Left lung (tissue), 4 donors: ENCODE measurements at regions not wholly inside any gene's neighbourhood (a gene's known extent, or its start where the extent isn't known, plus 50 kb on each side); places are given as distances from the start of the nearest gene placed in this dataset.

Source experiments
- ATAC-seq: fragments of 200-7000 bp; cut with Tn5 transposase; one replicate; pipeline ENCODE4 v1.9.1; 2020; ENCODE audit warnings: moderate library complexity
- DNase-seq, 4 donors: peaks; one replicate each; pipeline ENCODE4 v3.0.0-alpha.2; 2013 to 2020
- H3K27ac ChIP-seq, 2 donors: fragments of 200-600 bp; sonication (generic) in 1 of 2; one replicate each; pipeline versions ENCODE4 v1.5.0 to v1.8.0; 2020 to 2021
- H3K27me3 ChIP-seq, 2 donors: fragments of 200-600 bp; sonication (generic) in 1 of 2; one replicate each; pipeline versions ENCODE4 v1.5.0 to v1.8.0; 2020 to 2021
- H3K36me3 ChIP-seq, 2 donors: fragments of 200-600 bp; sonication (generic) in 1 of 2; one replicate each; pipeline versions ENCODE4 v1.5.0 to v1.8.0; 2020 to 2021
- H3K4me1 ChIP-seq, 2 donors: fragments of 200-600 bp; one replicate each; pipeline ENCODE4 v1.8.0; 2021
- H3K4me3 ChIP-seq, 2 donors: fragments of 200-600 bp; sonication (generic) in 1 of 2; one replicate each; pipeline versions ENCODE4 v1.5.0 to v1.8.0; 2020 to 2021; ENCODE audit warnings: mild to moderate bottlenecking in 1 of 2
- H3K9me3 ChIP-seq, 2 donors: fragments of 200-600 bp; sonication (generic) in 1 of 2; one replicate each; pipeline versions ENCODE4 v1.5.0 to v1.8.0; 2020 to 2021
- intact Hi-C, 2 donors: fragments of 100-400 bp; cut with DNase I; formaldehyde crosslinking; loops; one replicate each; pipeline versions ENCODE4 v1.11.2 to v1.14.2; 2022
- TF ChIP-seq, protein P1 (sequence below), 2 donors: fragments of 200-600 bp; sonication (generic) in 1 of 2; IDR thresholded peaks; one replicate each; pipeline versions ENCODE4 v1.5.0 to v1.8.0; 2021; ENCODE audit warnings: antibody characterized with exemption in 2 of 2
- donor health status: DM: no; HTN: yes; CAD: no.
- donor health status: DM: no; HTN: no; CAD: no.

DNA sequence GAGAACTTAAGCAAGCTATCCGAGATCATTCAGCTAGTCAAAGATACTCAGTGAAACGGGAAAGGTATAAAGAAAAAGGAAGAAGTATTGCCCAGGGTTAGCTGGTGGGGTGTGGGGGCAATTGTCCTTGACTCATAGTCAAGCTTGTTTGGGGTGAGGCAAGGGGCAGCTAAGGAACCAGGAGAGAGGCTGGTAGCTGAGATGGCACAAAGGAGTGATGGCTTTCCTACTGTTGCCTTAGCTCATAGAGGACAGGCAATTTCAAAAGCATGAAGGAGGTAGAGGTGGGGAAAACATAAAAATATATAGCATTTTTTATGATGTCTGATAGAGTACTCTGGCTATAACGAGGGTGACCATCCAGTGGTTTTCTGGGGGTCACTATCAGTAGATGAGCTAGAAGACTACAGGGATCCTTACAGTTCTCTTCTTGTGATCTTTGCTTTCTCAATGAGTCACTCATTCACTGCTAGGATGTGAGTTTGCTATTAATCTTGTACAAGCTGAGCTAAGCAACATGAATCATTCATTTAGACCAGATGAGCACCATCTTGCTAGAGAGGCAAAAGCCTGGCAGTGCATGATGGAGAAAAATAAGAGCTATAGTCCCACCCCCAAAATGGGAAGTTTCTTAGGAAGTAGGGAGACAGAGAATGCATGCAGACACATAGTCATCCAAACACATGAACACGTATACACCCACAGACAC is 207.1 kb upstream of the PFN2 start:
- DNase-seq (no peak), ATAC-seq (no peak)
- Histone ChIP-seq H3K4me1 (no peaks in the 10 kb centered on the region), H3K9me3 (no peaks in the 10 kb centered on the region), H3K4me3 (no peak overlapping the region), H3K27me3 (peaks cover 0 to under 1% of the 10 kb centered on the region in 2 donors), H3K36me3 (no peaks in the 10 kb centered on the region), H3K27ac (no peak overlapping the region)
- TF ChIP-seq, protein P1, sequence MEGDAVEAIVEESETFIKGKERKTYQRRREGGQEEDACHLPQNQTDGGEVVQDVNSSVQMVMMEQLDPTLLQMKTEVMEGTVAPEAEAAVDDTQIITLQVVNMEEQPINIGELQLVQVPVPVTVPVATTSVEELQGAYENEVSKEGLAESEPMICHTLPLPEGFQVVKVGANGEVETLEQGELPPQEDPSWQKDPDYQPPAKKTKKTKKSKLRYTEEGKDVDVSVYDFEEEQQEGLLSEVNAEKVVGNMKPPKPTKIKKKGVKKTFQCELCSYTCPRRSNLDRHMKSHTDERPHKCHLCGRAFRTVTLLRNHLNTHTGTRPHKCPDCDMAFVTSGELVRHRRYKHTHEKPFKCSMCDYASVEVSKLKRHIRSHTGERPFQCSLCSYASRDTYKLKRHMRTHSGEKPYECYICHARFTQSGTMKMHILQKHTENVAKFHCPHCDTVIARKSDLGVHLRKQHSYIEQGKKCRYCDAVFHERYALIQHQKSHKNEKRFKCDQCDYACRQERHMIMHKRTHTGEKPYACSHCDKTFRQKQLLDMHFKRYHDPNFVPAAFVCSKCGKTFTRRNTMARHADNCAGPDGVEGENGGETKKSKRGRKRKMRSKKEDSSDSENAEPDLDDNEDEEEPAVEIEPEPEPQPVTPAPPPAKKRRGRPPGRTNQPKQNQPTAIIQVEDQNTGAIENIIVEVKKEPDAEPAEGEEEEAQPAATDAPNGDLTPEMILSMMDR (IDR thresholded peaks at IDR 0.05), result no peak
- intact Hi-C loops, result no loop called here

DNA sequence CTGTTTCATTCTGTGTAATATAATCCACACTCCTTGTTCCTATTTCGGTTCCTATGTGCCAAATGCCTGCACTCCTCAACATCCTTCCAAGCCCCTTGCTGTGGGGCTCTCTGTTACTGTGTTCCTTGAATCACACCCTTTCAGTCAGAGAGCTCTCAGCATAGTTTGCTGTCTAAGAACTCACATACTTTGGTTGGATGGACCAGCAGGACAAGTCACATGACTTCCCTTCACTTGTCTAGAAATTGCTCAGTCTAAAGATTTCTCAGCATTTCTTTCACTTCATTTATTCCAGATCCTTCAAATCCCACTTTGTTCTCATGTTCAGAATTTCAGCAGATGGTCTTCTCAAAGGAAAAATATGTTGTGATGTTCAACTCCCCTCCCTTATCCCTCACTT is 203.5 kb upstream of the PFN2 start:
- no peak for ATAC-seq

DNA sequence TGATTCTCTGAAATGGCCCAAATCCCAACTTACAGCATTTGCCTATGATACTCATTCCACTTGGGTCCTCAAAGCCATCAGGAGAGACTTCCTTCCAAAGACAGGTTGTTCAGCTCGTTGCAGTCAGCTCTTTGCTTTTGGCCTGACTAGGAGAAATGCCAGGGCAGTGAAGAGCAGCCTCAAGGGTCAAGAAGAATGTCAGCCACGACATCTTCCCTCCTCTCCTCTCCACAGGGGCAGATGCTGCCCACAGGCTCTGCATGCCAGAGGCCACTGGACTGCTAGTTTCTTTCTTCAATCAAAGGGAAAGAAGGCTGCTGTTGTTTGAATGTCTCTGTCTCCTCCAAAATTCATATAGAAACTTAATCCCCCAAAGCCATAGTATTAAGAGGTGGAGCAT is 201.7 kb upstream of the PFN2 start:
- ATAC-seq (no peak), DNase-seq (no peak)
- intact Hi-C loops, result no loop called here

More for the DNA sequence above, 203.5 kb upstream of the PFN2 start:
- no peaks in the 10 kb centered on the region for H3K9me3 ChIP-seq
- H3K36me3 ChIP-seq, result no peaks in the 10 kb centered on the region
- H3K4me1 ChIP-seq, result no peaks in the 10 kb centered on the region
- H3K27ac ChIP-seq, result no peak overlapping the region
- no peaks in the 10 kb centered on the region for H3K27me3 ChIP-seq
- intact Hi-C loops, result no loop called here
- DNase-seq, result no peak
- H3K4me3 ChIP-seq, result no peak overlapping the region
- TF ChIP-seq, protein P1 (IDR thresholded peaks at IDR 0.05), result no peak

DNA sequence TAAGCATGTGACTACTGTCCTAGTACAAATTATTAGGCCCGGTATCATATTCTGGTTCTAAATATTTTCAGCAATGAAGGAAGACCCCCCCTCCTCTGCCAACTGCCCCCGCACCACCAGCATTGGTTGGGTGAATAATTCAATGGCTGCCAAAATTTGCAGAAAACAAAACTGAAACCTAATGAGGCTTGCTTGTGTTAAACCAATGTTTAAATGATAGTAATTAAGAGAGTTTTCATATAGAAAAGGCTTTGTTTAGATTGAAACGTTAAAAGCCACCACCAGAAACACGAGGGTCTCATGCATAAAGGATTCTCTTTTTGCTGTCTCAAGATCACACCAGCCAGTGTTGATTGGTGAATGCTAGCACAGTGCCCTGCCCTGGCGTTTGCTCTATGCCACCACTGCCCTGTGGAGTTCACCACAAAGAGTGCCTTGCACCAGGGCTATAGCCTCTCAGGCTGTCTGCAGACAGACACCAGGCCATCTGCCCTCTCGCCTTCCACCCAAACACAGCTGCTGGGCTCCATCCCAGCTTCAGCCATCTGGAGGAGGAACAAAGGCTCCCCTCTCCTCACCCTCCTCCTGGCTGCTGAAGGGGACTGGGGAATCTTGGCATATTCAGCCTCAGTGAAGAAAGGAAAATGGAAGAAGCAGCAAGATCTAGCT is 200.3 kb upstream of the PFN2 start:
- TF ChIP-seq, protein P1 (IDR thresholded peaks at IDR 0.05), result no peak
- Histone ChIP-seq H3K27me3 (no peaks in the 10 kb centered on the region), H3K27ac (no peak overlapping the region), H3K9me3 (no peaks in the 10 kb centered on the region), H3K4me1 (no peaks in the 10 kb centered on the region), H3K36me3 (no peaks in the 10 kb centered on the region), H3K4me3 (no peak overlapping the region)
- DNase-seq (peak in 2 of 4 donors; percentile 49 to 76), ATAC-seq (no peak)
- intact Hi-C loops, result no loop called here

More for the DNA sequence above, 201.7 kb upstream of the PFN2 start:
- Histone ChIP-seq H3K4me3 (no peak overlapping the region), H3K36me3 (no peaks in the 10 kb centered on the region), H3K27me3 (no peaks in the 10 kb centered on the region), H3K4me1 (no peaks in the 10 kb centered on the region), H3K9me3 (no peaks in the 10 kb centered on the region), H3K27ac (no peak overlapping the region)
- TF ChIP-seq, protein P1 (IDR thresholded peaks at IDR 0.05), result no peak

DNA sequence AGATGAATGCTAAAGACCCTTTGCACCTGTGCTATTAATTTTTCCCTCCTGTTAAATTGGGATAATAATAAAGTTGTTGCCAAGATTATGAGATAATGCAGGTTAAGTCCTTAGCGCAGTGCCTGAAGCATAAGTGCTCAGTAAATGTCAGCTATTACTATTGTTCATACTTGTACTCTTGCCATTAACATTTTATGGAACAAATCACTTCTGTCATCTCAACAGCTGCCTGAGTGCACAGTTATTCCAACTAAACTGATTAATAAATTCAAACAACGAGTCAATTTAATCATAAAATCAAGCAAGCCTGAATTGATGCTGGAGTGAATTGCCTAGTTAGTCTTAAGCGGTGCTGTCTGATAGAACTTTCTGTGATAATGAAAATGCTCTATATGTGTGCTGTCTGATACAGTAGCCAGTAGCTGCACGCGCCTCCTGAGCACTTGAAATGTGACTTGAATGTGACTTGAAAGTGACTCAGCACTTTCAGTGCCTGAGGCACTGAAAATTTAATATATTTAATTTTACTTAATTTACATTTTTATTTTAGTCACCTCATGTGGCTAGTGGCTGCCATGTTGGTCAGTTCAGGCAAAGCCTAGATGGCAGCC is 198.7 kb upstream of the PFN2 start:
- DNase-seq, result no peak
- TF ChIP-seq, protein P1 (IDR thresholded peaks at IDR 0.05), result no peak
- no peaks in the 10 kb centered on the region for H3K4me1 ChIP-seq
- no peak for ATAC-seq
- no peaks in the 10 kb centered on the region for H3K36me3 ChIP-seq
- no peaks in the 10 kb centered on the region for H3K9me3 ChIP-seq
- no peak overlapping the region for H3K4me3 ChIP-seq
- H3K27me3 ChIP-seq, result no peaks in the 10 kb centered on the region
- intact Hi-C loops, result no loop called here
- H3K27ac ChIP-seq, result no peak overlapping the region
